ENCODE measurements at regions not wholly inside any gene's neighbourhood (a gene's known extent, or its start where the extent isn't known, plus 50 kb on each side); places are given as distances from the start of the nearest gene placed in this dataset.
A peak's percentile ranks its signal among the peaks of the same experiment; 100 is the strongest.

- no peak overlapping the region for H3K4me3 ChIP-seq (ENCODE audit: low read depth, poor library complexity, severe bottlenecking)
- no peak for TF ChIP-seq POLR2A (IDR thresholded peaks at IDR 0.05)
- no peak for TF ChIP-seq CTCF (IDR thresholded peaks at IDR 0.05)
- 74 to 75% methylated on average over 8 of the region's 8 CpGs for WGBS, 2 donors
- no peak for DNase-seq (ENCODE audit: low spot score in 2 of 2)
- intact Hi-C loops (cut with DNase I; ENCODE audit: low total_unique reads): loop anchor here (10.0 kb wide), 1 partner anchor 139 kb away; no protein-coding TSS in a partner anchor
These were observed 131.1 kb upstream of the WNT4 start for GRCh38 chr1:22273686-22274681.

GRCh38 chr1:22275167-22275566, 132.3 kb upstream of the WNT4 start:
- TF ChIP-seq CTCF (IDR thresholded peaks at IDR 0.05) (no peak), POLR2A (IDR thresholded peaks at IDR 0.05) (no peak)
- intact Hi-C loops (cut with DNase I; ENCODE audit: low total_unique reads): loop anchor here (10.0 kb wide), 1 partner anchor 140 kb away; no protein-coding TSS in a partner anchor
- peak in 1 of 2 donors; percentile 27 for DNase-seq (ENCODE audit: low spot score in 2 of 2)
- H3K4me3 ChIP-seq (ENCODE audit: low read depth, poor library complexity, severe bottlenecking): no peak overlapping the region
- WGBS, 2 donors: 55 to 61% methylated on average over 3 of the region's 3 CpGs

GRCh38 chr1:22275626-22276395, 132.9 kb upstream of the WNT4 start:
- 30 to 36% methylated on average over 13 to 16 of the region's 16 CpGs for WGBS, 2 donors
- peak; percentile 33 to 91 for DNase-seq (ENCODE audit: low spot score in 2 of 2)
- TF ChIP-seq CTCF (IDR thresholded peaks at IDR 0.05) (no peak), POLR2A (IDR thresholded peaks at IDR 0.05) (no peak)
- intact Hi-C loops (cut with DNase I; ENCODE audit: low total_unique reads): loop anchor here (10.0 kb wide), 1 partner anchor 141 kb away; no protein-coding TSS in a partner anchor
- no peak overlapping the region for H3K4me3 ChIP-seq (ENCODE audit: low read depth, poor library complexity, severe bottlenecking)

- intact Hi-C loops (cut with DNase I; ENCODE audit: low total_unique reads): loop anchor here (10.0 kb wide), 1 partner anchor 142 kb away; no protein-coding TSS in a partner anchor
- WGBS, 2 donors: 89 to 95% methylated on average over 1 of the region's 1 CpG
These were observed 133.5 kb upstream of the WNT4 start for GRCh38 chr1:22276396-22276748.

GRCh38 chr1:22277662-22278061, 134.8 kb upstream of the WNT4 start:
- no peak overlapping the region for H3K4me3 ChIP-seq (ENCODE audit: low read depth, poor library complexity, severe bottlenecking)
- 80 to 88% methylated on average over 10 of the region's 10 CpGs for WGBS, 2 donors
- TF ChIP-seq POLR2A (IDR thresholded peaks at IDR 0.05): no peak
- TF ChIP-seq CTCF (IDR thresholded peaks at IDR 0.05): no peak
- no peak for DNase-seq (ENCODE audit: low spot score in 2 of 2)
- intact Hi-C loops (cut with DNase I; ENCODE audit: low total_unique reads): loop anchor here (10.0 kb wide), 1 partner anchor 143 kb away; no protein-coding TSS in a partner anchor

More at GRCh38 chr1:22276396-22276748, 133.5 kb upstream of the WNT4 start:
- DNase-seq (ENCODE audit: low spot score in 2 of 2): no peak
- no peak for TF ChIP-seq POLR2A (IDR thresholded peaks at IDR 0.05)
- no peak for TF ChIP-seq CTCF (IDR thresholded peaks at IDR 0.05)
- no peak overlapping the region for H3K4me3 ChIP-seq (ENCODE audit: low read depth, poor library complexity, severe bottlenecking)
